WTC11 (cell line): ENCODE measurements at regions not wholly inside any gene's neighbourhood (a gene's known extent, or its start where the extent isn't known, plus 50 kb on each side); places are given as distances from the start of the nearest gene placed in this dataset.
"Not testable (repeated sequence)": the region's sequence is repeated elsewhere in the genome, so short reads cannot be mapped to it uniquely, and the experiment has no call there.

ENCODE experiments used
- ATAC-seq: fragments of 200-7000 bp; cut with Tn5 transposase; 2 replicates; pipeline ENCODE4 v1.10.0; 2021; ENCODE audit warnings: mild to moderate bottlenecking, moderate library complexity
- CTCF ChIA-PET: fragments of 300-600 bp; sonication (Branson Sonifier 250); formaldehyde crosslinking; loops from one replicate; lab custom pipeline; 2021; ENCODE audit warnings: antibody characterized with exemption; lab: Charles Lee
- POLR2A ChIA-PET: fragments of 350-600 bp; sonication (Branson Sonifier 250); formaldehyde crosslinking; loops from one replicate; lab custom pipeline; 2021; ENCODE audit warnings: antibody characterized with exemption; lab: Charles Lee
- DNase-seq: peaks from one replicate; pipeline ENCODE4 v3.0.0; 2021; ENCODE audit warnings: low spot score
- H3K27ac Mint-ChIP-seq: 2 replicates; pipeline ENCODE4 v1.8.0; 2021; ENCODE audit warnings: mixed read lengths
- H3K27me3 Mint-ChIP-seq: 2 replicates; pipeline ENCODE4 v1.8.0; 2021; ENCODE audit warnings: low read depth, mild to moderate bottlenecking, moderate library complexity, mixed read lengths
- H3K36me3 Mint-ChIP-seq: 2 replicates; pipeline ENCODE4 v1.8.0; 2021; ENCODE audit warnings: mixed read lengths
- H3K4me1 Mint-ChIP-seq: 2 replicates; pipeline ENCODE4 v1.8.0; 2022; ENCODE audit warnings: mixed read lengths
- H3K4me3 Mint-ChIP-seq: 2 replicates; pipeline ENCODE4 v1.8.0; 2021; ENCODE audit warnings: mild to moderate bottlenecking, moderate library complexity, mixed read lengths
- H3K9me3 Mint-ChIP-seq: 2 replicates; pipeline ENCODE4 v1.8.0; 2021; ENCODE audit warnings: mixed read lengths
- FOXJ3 ChIP-seq: sonication (generic); formaldehyde crosslinking; IDR thresholded peaks from 2 replicates; pipeline ENCODE4 v1.9.0; 2021; ENCODE audit warnings: missing genetic modification reagents, mild to moderate bottlenecking, borderline replicate concordance
- GTF2I ChIP-seq: fragments of 250-450 bp; sonication (Bioruptor Pico); conservative IDR thresholded peaks from 2 replicates; pipeline ENCODE4 v1.4.0; 2021; ENCODE audit warnings: mild to moderate bottlenecking
- JUN ChIP-seq: sonication (generic); formaldehyde crosslinking; IDR thresholded peaks from 2 replicates; pipeline ENCODE4 v1.8.0; 2023; ENCODE audit warnings: mild to moderate bottlenecking, missing genetic modification reagents
- NR2C2 ChIP-seq: sonication (generic); formaldehyde crosslinking; IDR thresholded peaks from 2 replicates; pipeline ENCODE4 v1.8.0; 2022; ENCODE audit warnings: mild to moderate bottlenecking, missing genetic modification reagents
- TCF7 ChIP-seq: sonication (generic); formaldehyde crosslinking; IDR thresholded peaks from 2 replicates; pipeline ENCODE4 v1.8.0; 2022; ENCODE audit warnings: mild to moderate bottlenecking, low read depth, missing genetic modification reagents, moderate library complexity
- ZBTB21 ChIP-seq: sonication (generic); formaldehyde crosslinking; IDR thresholded peaks from 2 replicates; pipeline ENCODE4 v1.8.1; 2023; ENCODE audit warnings: mild to moderate bottlenecking, missing genetic modification reagents, borderline replicate concordance
- ZNF121 ChIP-seq: sonication (generic); formaldehyde crosslinking; IDR thresholded peaks from 2 replicates; pipeline ENCODE4 v1.8.0; 2023; ENCODE audit warnings: missing genetic modification reagents
- ZNF138 ChIP-seq: sonication (generic); formaldehyde crosslinking; conservative IDR thresholded peaks from 2 replicates; pipeline ENCODE4 v1.8.1; 2022; ENCODE audit warnings: mild to moderate bottlenecking, moderate library complexity, missing genetic modification reagents
- ZNF219 ChIP-seq: sonication (generic); formaldehyde crosslinking; IDR thresholded peaks from 2 replicates; pipeline ENCODE4 v1.8.0; 2023; ENCODE audit warnings: missing genetic modification reagents, mild to moderate bottlenecking, borderline replicate concordance
- ZNF423 ChIP-seq: fragments of 250-450 bp; sonication (Bioruptor Pico); IDR thresholded peaks from 2 replicates; pipeline ENCODE4 v2.1.2; 2022; ENCODE audit warnings: mild to moderate bottlenecking, moderate library complexity
- TF ChIP-seq, protein P1 (sequence below): fragments of 200-600 bp; IDR thresholded peaks from 2 replicates; pipeline ENCODE4 v1.8.0; 2022; ENCODE audit warnings: antibody characterized with exemption
- TF ChIP-seq, protein P2 (sequence below): fragments of 250-450 bp; sonication (Bioruptor Pico); IDR thresholded peaks from 2 replicates; pipeline ENCODE4 v1.9.0; 2021; ENCODE audit warnings: mild to moderate bottlenecking, borderline replicate concordance
- TF ChIP-seq, protein P3 (sequence below): sonication (generic); formaldehyde crosslinking; IDR thresholded peaks from 2 replicates; pipeline ENCODE4 v1.8.1; 2023; ENCODE audit warnings: mild to moderate bottlenecking, missing genetic modification reagents, borderline replicate concordance
- TF ChIP-seq, protein P4 (sequence below): sonication (generic); formaldehyde crosslinking; IDR thresholded peaks from 2 replicates; pipeline ENCODE4 v1.8.1; 2023; ENCODE audit warnings: mild to moderate bottlenecking, missing genetic modification reagents
- TF ChIP-seq, protein P5 (sequence below): sonication (generic); formaldehyde crosslinking; IDR thresholded peaks from 2 replicates; pipeline ENCODE4 v1.8.1; 2022; ENCODE audit warnings: missing genetic modification reagents, borderline replicate concordance

DNA sequence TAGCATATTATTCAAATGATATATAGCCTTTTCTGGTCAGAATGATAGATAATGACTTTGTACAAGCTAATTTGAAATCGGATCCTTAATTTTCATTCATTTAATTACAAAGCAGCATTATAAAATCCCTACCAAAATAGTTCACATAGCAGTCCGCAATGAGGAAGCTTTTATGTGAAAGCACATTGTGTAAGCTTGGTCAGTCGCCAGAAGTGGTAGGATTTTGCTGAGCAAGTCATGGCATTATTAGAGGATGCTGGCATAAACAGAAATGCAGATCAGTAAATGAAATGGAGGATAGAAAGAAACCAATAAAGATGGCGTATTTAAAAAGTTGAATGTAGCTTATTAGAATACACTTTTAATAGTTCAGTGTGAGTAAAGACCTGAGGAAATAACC is 93.2 kb upstream of the DIAPH2 start:
- TF ChIP-seq TCF7 (CRISPR knock-in tag) (no peak), FOXJ3 (CRISPR knock-in tag) (no peak), NR2C2 (CRISPR knock-in tag) (no peak), ZNF121 (no peak), JUN (no peak), ZNF219 (CRISPR knock-in tag) (no peak), GTF2I (CRISPR knock-in tag) (no peak), ZNF138 (CRISPR knock-in tag) (no peak), ZBTB21 (no peak), ZNF423 (CRISPR knock-in tag) (no peak)
- TF ChIP-seq, protein P1, sequence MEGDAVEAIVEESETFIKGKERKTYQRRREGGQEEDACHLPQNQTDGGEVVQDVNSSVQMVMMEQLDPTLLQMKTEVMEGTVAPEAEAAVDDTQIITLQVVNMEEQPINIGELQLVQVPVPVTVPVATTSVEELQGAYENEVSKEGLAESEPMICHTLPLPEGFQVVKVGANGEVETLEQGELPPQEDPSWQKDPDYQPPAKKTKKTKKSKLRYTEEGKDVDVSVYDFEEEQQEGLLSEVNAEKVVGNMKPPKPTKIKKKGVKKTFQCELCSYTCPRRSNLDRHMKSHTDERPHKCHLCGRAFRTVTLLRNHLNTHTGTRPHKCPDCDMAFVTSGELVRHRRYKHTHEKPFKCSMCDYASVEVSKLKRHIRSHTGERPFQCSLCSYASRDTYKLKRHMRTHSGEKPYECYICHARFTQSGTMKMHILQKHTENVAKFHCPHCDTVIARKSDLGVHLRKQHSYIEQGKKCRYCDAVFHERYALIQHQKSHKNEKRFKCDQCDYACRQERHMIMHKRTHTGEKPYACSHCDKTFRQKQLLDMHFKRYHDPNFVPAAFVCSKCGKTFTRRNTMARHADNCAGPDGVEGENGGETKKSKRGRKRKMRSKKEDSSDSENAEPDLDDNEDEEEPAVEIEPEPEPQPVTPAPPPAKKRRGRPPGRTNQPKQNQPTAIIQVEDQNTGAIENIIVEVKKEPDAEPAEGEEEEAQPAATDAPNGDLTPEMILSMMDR, result no peak
- TF ChIP-seq, protein P2, sequence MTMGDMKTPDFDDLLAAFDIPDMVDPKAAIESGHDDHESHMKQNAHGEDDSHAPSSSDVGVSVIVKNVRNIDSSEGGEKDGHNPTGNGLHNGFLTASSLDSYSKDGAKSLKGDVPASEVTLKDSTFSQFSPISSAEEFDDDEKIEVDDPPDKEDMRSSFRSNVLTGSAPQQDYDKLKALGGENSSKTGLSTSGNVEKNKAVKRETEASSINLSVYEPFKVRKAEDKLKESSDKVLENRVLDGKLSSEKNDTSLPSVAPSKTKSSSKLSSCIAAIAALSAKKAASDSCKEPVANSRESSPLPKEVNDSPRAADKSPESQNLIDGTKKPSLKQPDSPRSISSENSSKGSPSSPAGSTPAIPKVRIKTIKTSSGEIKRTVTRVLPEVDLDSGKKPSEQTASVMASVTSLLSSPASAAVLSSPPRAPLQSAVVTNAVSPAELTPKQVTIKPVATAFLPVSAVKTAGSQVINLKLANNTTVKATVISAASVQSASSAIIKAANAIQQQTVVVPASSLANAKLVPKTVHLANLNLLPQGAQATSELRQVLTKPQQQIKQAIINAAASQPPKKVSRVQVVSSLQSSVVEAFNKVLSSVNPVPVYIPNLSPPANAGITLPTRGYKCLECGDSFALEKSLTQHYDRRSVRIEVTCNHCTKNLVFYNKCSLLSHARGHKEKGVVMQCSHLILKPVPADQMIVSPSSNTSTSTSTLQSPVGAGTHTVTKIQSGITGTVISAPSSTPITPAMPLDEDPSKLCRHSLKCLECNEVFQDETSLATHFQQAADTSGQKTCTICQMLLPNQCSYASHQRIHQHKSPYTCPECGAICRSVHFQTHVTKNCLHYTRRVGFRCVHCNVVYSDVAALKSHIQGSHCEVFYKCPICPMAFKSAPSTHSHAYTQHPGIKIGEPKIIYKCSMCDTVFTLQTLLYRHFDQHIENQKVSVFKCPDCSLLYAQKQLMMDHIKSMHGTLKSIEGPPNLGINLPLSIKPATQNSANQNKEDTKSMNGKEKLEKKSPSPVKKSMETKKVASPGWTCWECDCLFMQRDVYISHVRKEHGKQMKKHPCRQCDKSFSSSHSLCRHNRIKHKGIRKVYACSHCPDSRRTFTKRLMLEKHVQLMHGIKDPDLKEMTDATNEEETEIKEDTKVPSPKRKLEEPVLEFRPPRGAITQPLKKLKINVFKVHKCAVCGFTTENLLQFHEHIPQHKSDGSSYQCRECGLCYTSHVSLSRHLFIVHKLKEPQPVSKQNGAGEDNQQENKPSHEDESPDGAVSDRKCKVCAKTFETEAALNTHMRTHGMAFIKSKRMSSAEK (CRISPR knock-in tag), result no peak
- TF ChIP-seq, protein P3, sequence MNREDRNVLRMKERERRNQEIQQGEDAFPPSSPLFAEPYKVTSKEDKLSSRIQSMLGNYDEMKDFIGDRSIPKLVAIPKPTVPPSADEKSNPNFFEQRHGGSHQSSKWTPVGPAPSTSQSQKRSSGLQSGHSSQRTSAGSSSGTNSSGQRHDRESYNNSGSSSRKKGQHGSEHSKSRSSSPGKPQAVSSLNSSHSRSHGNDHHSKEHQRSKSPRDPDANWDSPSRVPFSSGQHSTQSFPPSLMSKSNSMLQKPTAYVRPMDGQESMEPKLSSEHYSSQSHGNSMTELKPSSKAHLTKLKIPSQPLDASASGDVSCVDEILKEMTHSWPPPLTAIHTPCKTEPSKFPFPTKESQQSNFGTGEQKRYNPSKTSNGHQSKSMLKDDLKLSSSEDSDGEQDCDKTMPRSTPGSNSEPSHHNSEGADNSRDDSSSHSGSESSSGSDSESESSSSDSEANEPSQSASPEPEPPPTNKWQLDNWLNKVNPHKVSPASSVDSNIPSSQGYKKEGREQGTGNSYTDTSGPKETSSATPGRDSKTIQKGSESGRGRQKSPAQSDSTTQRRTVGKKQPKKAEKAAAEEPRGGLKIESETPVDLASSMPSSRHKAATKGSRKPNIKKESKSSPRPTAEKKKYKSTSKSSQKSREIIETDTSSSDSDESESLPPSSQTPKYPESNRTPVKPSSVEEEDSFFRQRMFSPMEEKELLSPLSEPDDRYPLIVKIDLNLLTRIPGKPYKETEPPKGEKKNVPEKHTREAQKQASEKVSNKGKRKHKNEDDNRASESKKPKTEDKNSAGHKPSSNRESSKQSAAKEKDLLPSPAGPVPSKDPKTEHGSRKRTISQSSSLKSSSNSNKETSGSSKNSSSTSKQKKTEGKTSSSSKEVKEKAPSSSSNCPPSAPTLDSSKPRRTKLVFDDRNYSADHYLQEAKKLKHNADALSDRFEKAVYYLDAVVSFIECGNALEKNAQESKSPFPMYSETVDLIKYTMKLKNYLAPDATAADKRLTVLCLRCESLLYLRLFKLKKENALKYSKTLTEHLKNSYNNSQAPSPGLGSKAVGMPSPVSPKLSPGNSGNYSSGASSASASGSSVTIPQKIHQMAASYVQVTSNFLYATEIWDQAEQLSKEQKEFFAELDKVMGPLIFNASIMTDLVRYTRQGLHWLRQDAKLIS (CRISPR knock-in tag), result no peak
- TF ChIP-seq, protein P4, sequence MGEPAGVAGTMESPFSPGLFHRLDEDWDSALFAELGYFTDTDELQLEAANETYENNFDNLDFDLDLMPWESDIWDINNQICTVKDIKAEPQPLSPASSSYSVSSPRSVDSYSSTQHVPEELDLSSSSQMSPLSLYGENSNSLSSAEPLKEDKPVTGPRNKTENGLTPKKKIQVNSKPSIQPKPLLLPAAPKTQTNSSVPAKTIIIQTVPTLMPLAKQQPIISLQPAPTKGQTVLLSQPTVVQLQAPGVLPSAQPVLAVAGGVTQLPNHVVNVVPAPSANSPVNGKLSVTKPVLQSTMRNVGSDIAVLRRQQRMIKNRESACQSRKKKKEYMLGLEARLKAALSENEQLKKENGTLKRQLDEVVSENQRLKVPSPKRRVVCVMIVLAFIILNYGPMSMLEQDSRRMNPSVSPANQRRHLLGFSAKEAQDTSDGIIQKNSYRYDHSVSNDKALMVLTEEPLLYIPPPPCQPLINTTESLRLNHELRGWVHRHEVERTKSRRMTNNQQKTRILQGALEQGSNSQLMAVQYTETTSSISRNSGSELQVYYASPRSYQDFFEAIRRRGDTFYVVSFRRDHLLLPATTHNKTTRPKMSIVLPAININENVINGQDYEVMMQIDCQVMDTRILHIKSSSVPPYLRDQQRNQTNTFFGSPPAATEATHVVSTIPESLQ, result no peak
- TF ChIP-seq, protein P5, sequence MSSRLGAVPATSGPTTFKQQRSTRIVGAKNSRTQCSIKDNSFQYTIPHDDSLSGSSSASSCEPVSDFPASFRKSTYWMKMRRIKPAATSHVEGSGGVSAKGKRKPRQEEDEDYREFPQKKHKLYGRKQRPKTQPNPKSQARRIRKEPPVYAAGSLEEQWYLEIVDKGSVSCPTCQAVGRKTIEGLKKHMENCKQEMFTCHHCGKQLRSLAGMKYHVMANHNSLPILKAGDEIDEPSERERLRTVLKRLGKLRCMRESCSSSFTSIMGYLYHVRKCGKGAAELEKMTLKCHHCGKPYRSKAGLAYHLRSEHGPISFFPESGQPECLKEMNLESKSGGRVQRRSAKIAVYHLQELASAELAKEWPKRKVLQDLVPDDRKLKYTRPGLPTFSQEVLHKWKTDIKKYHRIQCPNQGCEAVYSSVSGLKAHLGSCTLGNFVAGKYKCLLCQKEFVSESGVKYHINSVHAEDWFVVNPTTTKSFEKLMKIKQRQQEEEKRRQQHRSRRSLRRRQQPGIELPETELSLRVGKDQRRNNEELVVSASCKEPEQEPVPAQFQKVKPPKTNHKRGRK, result no peak
- ChIA-PET CTCF (interaction anchor here (0.8 kb wide), 1 partner anchor 45 kb away, joined by 3 read pairs; no protein-coding TSS in a partner anchor), POLR2A (no interaction called here)
- ATAC-seq (no peak), DNase-seq (no peak)
- Mint-ChIP-seq H3K27me3 (no peaks in the 10 kb centered on the region; the same call in 1 of the 2 replicates), H3K36me3 (no peaks in the 10 kb centered on the region), H3K27ac (no peak overlapping the region), H3K4me1 (no peaks in the 10 kb centered on the region), H3K4me3 (no peak overlapping the region), H3K9me3 (0 out of 2 replicates have a peak, but pooled peaks cover 3% of the 10 kb centered on the region)

DNA sequence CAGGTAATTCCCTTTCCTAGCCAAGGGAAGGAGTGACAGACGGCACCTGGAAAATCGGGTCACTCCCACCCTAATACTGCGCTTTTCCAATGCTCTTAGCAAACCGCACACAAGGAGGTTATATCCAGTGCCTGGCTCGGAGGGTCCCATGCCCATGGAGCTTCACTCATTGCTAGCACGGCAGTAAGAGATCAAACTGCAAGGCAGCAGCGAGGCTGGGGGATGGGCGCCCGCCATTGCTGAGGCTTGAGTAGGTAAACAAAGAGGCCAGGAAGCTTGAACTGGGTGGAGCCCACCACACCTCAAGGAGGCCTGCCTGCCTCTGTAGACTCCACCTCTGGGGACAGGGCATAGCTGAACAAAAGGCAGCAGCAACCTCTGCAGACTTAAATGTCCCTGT is 86.8 kb upstream of the DIAPH2 start:
- H3K36me3 Mint-ChIP-seq, result peaks cover 15% of the 10 kb centered on the region
- H3K27me3 Mint-ChIP-seq, H3K27ac Mint-ChIP-seq, CTCF ChIA-PET, H3K4me1 Mint-ChIP-seq, DNase-seq, ATAC-seq, POLR2A ChIA-PET, H3K4me3 Mint-ChIP-seq, H3K9me3 Mint-ChIP-seq: not testable (repeated sequence)
